ENCODE measurements at regions not wholly inside any gene's neighbourhood (a gene's known extent, or its start where the extent isn't known, plus 50 kb on each side); places are given as distances from the start of the nearest gene placed in this dataset.

GRCh38 chr7:16063221-16063620 lies 358.1 kb downstream of the CRPPA start:
- no peak for TF ChIP-seq EP300 (IDR thresholded peaks at IDR 0.05; ENCODE audit: borderline replicate concordance)
- no peak for TF ChIP-seq USF1 (IDR thresholded peaks at IDR 0.05)
- no peak for TF ChIP-seq REST (IDR thresholded peaks at IDR 0.05; ENCODE audit: low read depth)
- no peak for TF ChIP-seq FOXM1 (IDR thresholded peaks at IDR 0.05; ENCODE audit: borderline replicate concordance, low read depth)
- TF ChIP-seq ZBTB7A (IDR thresholded peaks at IDR 0.05; ENCODE audit: low read depth): no peak
- no peak for TF ChIP-seq EGR1 (IDR thresholded peaks at IDR 0.05)
- no peak for TF ChIP-seq NFIC (IDR thresholded peaks at IDR 0.05)
- no peak for TF ChIP-seq CEBPB (IDR thresholded peaks at IDR 0.05)
- TF ChIP-seq TAF1 (IDR thresholded peaks at IDR 0.05; ENCODE audit: low read depth): no peak
- TF ChIP-seq TEAD4 (IDR thresholded peaks at IDR 0.05): no peak
- TF ChIP-seq RAD21 (IDR thresholded peaks at IDR 0.05; ENCODE audit: low read depth): no peak
- TF ChIP-seq CREB1 (IDR thresholded peaks at IDR 0.05; ENCODE audit: low read depth): no peak
- no peak for TF ChIP-seq MAX (IDR thresholded peaks at IDR 0.05)
- no peak for TF ChIP-seq YY1 (IDR thresholded peaks at IDR 0.05; ENCODE audit: low read depth)
- no peak for TF ChIP-seq TCF12 (IDR thresholded peaks at IDR 0.05; ENCODE audit: low read depth)

- TF ChIP-seq TCF12 (IDR thresholded peaks at IDR 0.05; ENCODE audit: low read depth): no peak
- TF ChIP-seq USF1 (IDR thresholded peaks at IDR 0.05): no peak
- TF ChIP-seq REST (IDR thresholded peaks at IDR 0.05; ENCODE audit: low read depth): no peak
- no peak for TF ChIP-seq EGR1 (IDR thresholded peaks at IDR 0.05)
- TF ChIP-seq RAD21 (IDR thresholded peaks at IDR 0.05; ENCODE audit: low read depth): no peak
- no peak for TF ChIP-seq TEAD4 (IDR thresholded peaks at IDR 0.05)
- no peak for TF ChIP-seq MAX (IDR thresholded peaks at IDR 0.05)
Measured at GRCh38 chr7:16062269-16062668, 359.1 kb downstream of the CRPPA start.

- TF ChIP-seq RAD21 (IDR thresholded peaks at IDR 0.05; ENCODE audit: low read depth) (no peak), TCF12 (IDR thresholded peaks at IDR 0.05; ENCODE audit: low read depth) (no peak), EGR1 (IDR thresholded peaks at IDR 0.05) (no peak), CREB1 (IDR thresholded peaks at IDR 0.05; ENCODE audit: low read depth) (no peak), CEBPB (IDR thresholded peaks at IDR 0.05) (no peak), TEAD4 (IDR thresholded peaks at IDR 0.05) (no peak), TAF1 (IDR thresholded peaks at IDR 0.05; ENCODE audit: low read depth) (no peak), NFIC (IDR thresholded peaks at IDR 0.05) (no peak), EP300 (IDR thresholded peaks at IDR 0.05; ENCODE audit: borderline replicate concordance) (no peak), YY1 (IDR thresholded peaks at IDR 0.05; ENCODE audit: low read depth) (no peak), USF1 (IDR thresholded peaks at IDR 0.05) (no peak), ZBTB7A (IDR thresholded peaks at IDR 0.05; ENCODE audit: low read depth) (no peak), FOXM1 (IDR thresholded peaks at IDR 0.05; ENCODE audit: borderline replicate concordance, low read depth) (no peak)
Measured at GRCh38 chr7:16061630-16062029, 359.7 kb downstream of the CRPPA start.

GRCh38 chr7:16061011-16061410 lies 360.3 kb downstream of the CRPPA start:
- TF ChIP-seq MAX (IDR thresholded peaks at IDR 0.05) (no peak), EGR1 (IDR thresholded peaks at IDR 0.05) (no peak), RAD21 (IDR thresholded peaks at IDR 0.05; ENCODE audit: low read depth) (no peak), NFIC (IDR thresholded peaks at IDR 0.05) (no peak), TCF12 (IDR thresholded peaks at IDR 0.05; ENCODE audit: low read depth) (no peak), EP300 (IDR thresholded peaks at IDR 0.05; ENCODE audit: borderline replicate concordance) (no peak), TEAD4 (IDR thresholded peaks at IDR 0.05) (no peak), ZBTB7A (IDR thresholded peaks at IDR 0.05; ENCODE audit: low read depth) (no peak), CEBPB (IDR thresholded peaks at IDR 0.05) (no peak)

- no peak for TF ChIP-seq TEAD4 (IDR thresholded peaks at IDR 0.05)
- TF ChIP-seq EGR1 (IDR thresholded peaks at IDR 0.05): no peak
- TF ChIP-seq USF1 (IDR thresholded peaks at IDR 0.05): no peak
- TF ChIP-seq CREB1 (IDR thresholded peaks at IDR 0.05; ENCODE audit: low read depth): no peak
- no peak for TF ChIP-seq NFIC (IDR thresholded peaks at IDR 0.05)
- TF ChIP-seq YY1 (IDR thresholded peaks at IDR 0.05; ENCODE audit: low read depth): no peak
- no peak for TF ChIP-seq RAD21 (IDR thresholded peaks at IDR 0.05; ENCODE audit: low read depth)
- no peak for TF ChIP-seq FOXM1 (IDR thresholded peaks at IDR 0.05; ENCODE audit: borderline replicate concordance, low read depth)
- no peak for TF ChIP-seq EP300 (IDR thresholded peaks at IDR 0.05; ENCODE audit: borderline replicate concordance)
- no peak for TF ChIP-seq CEBPB (IDR thresholded peaks at IDR 0.05)
- TF ChIP-seq MAX (IDR thresholded peaks at IDR 0.05): no peak
- TF ChIP-seq TAF1 (IDR thresholded peaks at IDR 0.05; ENCODE audit: low read depth): no peak
- TF ChIP-seq REST (IDR thresholded peaks at IDR 0.05; ENCODE audit: low read depth): no peak
Measured at GRCh38 chr7:16060502-16060901, 360.8 kb downstream of the CRPPA start.
